ENCODE measurements at regions not wholly inside any gene's neighbourhood (a gene's known extent, or its start where the extent isn't known, plus 50 kb on each side); places are given as distances from the start of the nearest gene placed in this dataset.
A peak's percentile ranks its signal among the peaks of the same experiment; 100 is the strongest.
"Not testable (repeated sequence)": the region's sequence is repeated elsewhere in the genome, so short reads cannot be mapped to it uniquely, and the experiment has no call there.

- no peak for ATAC-seq
Observed at GRCh38 chr13:85191996-85192718, 607.1 kb downstream of the SLITRK6 start.

- no peak for ATAC-seq
Observed at GRCh38 chr13:85186356-85187045, 612.7 kb downstream of the SLITRK6 start.

GRCh38 chr13:85174291-85174690, 624.9 kb downstream of the SLITRK6 start:
- ATAC-seq, result no peak

DNA sequence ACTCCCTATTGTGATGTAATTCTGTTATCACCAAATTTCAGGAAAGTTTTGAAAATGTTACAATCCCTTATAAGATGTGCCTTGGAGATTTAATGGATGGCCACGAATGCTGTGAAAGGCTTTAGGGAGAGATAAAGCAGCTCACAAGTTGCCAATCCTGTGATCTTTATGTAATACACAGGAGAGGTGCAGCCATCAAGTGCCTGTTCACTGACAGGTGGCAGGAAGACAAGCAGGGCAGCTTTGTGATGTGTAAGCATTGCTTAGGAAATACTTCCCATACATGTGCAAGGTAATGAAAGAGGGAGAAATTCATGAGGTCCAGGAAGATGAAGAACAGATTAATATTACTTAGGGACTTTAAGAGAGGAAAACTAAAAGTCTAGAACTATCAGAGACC, 628.8 kb downstream of the SLITRK6 start:
- no peak for ATAC-seq

DNA sequence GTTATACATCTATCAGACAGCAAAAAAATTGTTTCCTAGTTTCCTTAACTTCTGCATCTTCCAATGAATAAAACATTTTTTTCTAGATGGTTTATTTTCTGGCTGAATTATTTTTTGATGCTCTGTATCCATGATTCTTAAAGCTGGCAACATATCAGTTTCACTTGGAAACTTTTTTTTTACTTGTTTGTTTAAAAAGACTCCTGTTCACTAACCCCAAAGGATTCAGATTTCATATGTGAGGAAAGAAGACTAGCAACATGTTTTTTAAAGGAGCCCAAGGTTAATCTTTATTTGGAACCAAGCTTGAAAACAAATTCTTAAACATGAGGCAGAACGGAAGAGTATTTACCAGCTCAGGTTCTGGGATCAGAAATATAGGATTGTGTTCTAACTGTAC, 632.3 kb downstream of the SLITRK6 start:
- no peak for ATAC-seq

DNA sequence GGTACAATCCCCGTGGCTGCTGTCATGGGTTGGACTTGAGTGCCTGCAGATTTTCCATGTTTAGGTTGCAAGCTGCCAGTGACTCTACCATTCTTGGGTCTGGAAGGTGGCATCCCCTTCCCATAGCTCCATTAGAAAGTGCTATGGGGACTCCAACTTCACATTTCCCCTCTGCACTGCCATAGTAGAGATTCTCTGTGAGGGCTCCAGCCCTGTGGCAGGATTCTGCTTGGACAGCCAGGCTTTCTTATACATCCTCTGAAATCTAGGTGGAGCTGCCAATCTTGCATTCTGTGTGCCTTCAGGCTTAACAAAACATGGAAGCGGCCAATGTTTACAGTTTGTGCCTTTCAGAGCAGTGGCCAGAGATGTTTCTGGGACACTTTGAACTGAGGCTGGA, 636.2 kb downstream of the SLITRK6 start:
- no peak for ATAC-seq

DNA sequence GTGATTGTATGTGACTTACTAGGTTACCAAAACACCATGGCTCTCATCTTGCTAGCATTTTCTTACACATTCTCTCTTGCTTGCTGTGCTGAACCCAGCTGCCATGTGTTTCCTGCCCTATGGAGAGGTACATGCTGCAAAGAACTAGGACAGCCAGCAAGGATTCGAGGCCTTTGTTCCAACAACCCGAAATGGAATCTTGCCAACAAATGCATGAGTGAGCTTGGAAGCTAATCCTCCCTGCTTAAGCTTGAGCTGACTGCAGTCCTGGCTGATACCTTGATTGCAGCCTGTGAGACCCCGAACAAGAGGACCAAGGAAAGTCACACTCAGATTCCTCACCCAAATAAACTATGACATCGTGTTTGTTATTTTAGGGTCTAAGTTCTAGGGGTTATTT, 651.2 kb downstream of the SLITRK6 start:
- ATAC-seq, result peak; percentile 33

DNA sequence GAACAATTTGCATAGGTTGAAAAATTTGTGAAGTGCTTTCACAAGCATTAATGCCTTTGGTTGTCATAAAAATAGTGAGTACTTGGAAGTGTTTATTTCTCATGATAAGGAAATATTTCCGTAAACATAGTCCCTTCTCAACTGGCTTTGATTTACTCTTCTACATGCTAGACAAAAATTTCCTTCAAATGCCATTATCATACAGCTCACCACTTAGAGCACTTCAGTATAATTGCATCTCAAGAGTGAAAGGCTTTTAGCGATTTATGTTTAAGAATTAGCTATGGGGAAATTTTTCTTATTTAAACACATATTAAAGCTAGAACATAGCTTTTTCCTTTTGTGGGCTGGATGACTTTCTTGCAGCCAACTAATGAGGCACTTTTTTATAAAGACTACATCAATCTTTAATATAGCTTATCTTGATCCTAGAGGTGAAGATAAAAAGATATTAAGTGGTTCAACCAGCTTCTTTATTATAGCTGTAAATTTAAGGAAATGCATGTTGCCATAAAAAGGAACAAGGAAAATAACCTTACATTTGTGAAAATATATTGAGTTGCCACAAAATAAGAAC, 656.8 kb downstream of the SLITRK6 start:
- no peak for ATAC-seq

GRCh38 chr13:85141401-85141800, 657.8 kb downstream of the SLITRK6 start:
- no peak for ATAC-seq

- ATAC-seq, result peak; percentile 92
Observed at GRCh38 chr13:85140192-85140591, 659.0 kb downstream of the SLITRK6 start.

DNA sequence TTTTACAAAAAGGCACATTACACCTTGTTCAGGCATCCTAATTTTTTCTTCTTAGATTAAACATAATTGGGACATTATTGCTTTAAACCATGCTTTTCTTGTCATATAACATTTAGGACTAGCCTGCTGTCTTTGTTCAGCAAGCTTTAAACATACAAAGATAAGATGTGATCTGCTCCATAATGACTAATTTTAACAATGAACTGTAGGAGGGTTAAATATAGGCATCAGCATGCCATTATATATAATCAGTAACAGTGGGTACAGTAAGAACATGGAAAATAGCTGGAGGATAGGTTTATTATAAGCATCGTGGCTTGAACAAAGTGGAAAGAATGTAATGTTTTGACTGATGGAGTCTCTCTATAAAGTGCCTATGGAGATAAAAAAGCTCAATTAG, 661.7 kb downstream of the SLITRK6 start:
- no peak for ATAC-seq

DNA sequence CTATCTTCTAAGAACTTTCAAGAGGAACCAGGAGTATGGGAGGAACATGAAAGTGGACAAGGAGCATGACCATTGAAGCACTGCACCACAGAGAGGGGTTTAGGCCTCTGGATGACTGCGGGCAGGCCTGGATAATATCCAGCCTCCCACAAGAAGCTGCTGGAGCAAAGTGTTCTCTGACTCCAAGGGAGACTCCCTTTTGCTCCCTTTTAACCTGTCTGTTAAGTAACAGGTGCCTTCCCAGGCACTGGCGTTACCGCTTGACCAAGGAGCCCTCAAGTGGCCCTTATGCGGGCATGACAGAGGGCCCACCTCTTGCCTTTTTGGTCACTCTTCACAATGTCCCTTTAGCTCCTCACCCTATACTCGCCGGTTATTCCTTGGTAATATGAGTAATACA, 666.2 kb downstream of the SLITRK6 start:
- no peak for ATAC-seq

DNA sequence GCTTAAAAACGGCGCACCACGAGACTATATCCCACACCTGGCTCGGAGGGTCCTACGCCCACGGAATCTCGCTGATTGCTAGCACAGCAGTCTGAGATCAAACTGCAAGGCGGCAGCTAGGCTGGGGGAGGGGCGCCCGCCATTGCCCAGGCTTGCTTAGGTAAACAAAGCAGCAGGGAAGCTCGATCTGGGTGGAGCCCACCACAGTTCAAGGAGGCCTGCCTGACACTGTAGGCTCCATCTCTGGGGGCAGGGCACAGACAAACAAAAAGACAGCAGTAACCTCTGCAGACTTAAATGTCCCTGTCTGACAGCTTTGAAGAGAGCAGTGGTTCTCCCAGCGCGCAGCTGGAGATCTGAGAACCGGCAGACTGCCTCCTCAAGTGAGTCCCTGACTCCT, 675.7 kb downstream of the SLITRK6 start:
- not testable (repeated sequence) for ATAC-seq

DNA sequence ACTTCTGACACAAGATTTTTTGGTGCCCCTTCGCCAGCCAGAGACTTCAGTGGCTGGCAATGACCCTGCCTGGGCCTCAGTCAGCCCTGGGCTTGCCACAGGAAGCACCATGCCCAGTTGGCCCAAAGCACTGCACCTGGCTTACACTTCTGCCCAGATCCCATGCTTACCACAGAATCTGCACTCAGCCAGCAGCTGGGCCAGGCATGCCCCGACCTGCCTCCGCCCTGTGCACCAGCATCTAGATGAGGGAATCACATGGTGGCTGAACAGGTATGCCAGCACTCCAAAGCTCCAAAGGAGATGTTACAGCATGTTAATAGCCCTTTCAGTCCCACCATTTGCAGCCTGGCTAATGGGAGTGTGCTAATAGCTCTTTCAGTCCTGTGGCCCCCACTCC, 690.9 kb downstream of the SLITRK6 start:
- ATAC-seq, result peak; percentile 100

DNA sequence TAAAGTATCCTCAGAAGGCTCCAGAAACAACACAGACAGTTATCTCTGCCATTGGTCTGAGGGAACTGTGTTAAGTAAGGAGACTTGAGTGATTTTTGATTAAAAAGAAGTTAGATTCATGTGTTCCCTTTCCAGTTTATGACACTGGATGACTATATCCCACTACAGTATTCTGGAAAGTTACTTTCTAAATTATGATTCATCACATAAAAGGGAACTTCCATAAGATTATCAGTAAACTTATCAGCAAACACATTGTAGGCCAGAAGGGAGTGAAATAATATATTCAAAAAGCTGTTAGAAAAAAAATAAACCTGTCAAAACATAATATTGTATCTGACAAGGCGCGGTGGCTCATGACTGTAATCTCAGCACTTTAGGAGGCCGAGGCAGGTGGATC, 700.0 kb downstream of the SLITRK6 start:
- ATAC-seq, result no peak

GRCh38 chr13:85095418-85096272, 703.6 kb downstream of the SLITRK6 start:
- ATAC-seq, result no peak

DNA sequence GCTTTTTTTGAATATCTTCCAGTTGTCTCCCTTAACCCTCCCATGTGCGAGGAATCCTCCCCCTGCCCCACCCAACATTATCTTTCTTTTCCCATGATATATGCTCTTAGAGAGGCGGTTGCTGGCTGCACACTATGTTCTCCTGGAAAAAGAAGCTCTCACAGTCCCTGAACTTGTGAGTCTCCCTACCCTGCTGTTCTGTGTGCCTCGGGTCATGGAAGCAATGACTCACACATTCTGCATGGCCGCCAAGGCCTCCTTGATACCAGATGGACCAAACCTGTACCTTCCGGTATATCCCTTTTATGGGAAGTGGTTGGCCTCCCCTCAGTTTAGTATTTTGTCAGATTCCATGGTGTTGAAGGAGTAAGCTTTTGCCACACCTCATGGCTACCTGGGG, 705.4 kb downstream of the SLITRK6 start:
- peak; percentile 87 for ATAC-seq

DNA sequence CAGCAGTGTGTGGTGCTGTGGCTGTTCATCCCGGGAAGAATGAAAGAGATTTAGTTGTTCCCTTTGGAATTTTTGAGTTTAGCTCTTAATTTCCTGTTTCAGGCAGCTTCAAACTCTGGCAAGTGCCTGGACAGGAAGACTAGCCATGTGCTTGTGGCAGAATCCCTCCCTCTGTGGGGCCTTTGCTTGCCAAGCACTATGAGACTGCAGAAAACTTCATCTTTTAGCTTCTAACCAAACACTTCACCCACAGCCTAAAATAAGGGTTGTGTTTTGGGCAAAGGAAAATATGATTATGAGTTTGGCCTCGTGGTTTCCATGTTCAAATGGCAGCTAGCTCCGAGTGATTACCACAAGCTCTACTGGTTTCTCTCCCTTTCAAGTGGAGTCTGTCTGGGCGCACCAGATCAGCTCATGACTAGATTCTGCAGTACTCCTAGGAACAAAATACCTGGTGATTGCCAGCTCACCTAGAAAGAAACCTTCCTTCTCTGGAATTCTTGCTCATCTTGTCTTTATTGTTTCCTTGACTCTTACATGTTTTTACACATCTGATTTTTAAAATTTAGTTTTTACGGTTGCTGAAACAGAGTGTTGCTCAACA, 707.5 kb downstream of the SLITRK6 start:
- ATAC-seq, result peak; percentile 57

- ATAC-seq, result no peak
Observed at GRCh38 chr13:85089186-85089585, 710.0 kb downstream of the SLITRK6 start.

DNA sequence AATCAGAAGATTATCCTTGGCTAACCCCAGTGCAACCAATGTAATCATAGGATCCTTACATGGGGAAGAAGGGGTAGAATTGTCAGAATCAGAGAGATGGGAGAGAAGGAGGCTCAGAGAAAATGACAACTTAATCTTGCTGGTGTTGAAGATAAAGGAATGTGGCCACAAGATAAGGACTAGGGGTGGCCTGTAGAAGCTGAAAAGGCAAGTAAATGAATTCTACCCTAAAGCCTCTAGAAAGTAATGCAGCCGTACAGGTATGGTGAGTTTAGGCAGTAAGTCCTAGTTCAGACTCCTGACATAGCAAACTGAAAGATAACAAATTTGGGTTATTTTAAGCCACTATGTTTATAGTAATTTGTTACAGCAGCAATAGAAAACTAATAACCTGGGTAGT, 718.5 kb downstream of the SLITRK6 start:
- no peak for ATAC-seq

DNA sequence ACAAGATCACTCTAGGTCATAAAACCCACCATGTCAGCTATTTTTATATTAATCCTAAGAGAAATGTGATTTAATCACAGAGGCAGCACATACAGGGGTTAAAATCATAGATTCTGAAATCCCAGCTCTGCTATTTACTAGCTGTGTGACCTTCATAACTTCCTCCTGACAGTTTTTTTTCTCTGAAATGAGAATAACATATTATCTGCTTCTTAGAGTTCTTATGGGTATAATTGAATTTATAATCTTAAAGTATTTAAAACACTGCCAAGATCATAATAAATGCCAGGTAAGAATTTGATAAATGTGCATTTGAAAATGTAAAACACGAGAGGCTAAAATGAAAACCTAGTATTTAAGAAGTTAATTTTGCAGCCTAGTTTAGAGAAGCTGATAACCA, 722.9 kb downstream of the SLITRK6 start:
- no peak for ATAC-seq

DNA sequence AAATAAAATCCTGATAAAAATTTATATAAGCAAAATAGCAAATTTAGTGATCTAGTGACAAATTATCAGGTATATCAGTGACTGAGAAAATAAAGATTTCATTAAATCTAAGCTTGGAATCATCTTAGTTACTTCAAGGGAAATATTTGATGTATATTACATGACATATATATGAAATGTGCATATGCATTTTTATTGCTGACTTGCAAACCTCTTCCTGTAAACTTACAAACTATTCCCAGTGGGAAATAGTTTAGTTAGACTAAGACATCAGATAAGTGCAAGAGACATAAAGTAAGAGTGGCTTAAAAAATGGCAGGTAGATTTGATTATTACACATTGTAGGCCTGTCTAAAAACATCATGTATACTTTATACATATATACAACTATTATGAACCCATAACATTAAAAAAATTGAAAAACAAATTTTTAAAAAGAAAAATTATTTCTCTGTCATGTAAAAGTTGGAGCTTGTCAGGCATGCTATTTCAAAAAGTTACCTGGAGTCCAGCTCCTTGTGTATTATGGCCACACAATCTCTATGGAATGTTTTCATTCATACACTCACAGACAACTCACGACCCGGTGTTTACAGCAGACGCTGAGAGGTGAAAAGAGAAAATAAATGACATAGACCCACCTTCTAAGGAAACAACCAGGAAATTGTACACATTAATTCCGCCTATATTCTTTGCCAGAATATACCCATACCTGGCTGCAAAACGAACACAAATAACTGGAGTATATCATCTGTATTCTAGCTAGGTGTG, 724.5 kb downstream of the SLITRK6 start:
- no peak for ATAC-seq
